A549 (cell line): ENCODE measurements at regions not wholly inside any gene's neighbourhood (a gene's known extent, or its start where the extent isn't known, plus 50 kb on each side); places are given as distances from the start of the nearest gene placed in this dataset.

Experiments
- ATAC-seq, 2 experiments: fragments of 200-7000 bp in 1 of 2; fragments of >200 bp in 1 of 2; cut with Nextera tagmentation in 1 of 2; cut with Tn5 transposase in 1 of 2; 3 replicates each; pipeline versions ENCODE4 v1.8.0 to v1.9.1; 2018 to 2020; ENCODE audit warnings: mild to moderate bottlenecking in 1 of 2, moderate library complexity in 1 of 2
- CTCF ChIA-PET: fragments of 300-600 bp; sonication (Branson Sonifier 250); formaldehyde crosslinking; extraction: SDS; loops from one replicate; lab custom pipeline; 2021; ENCODE audit warnings: antibody characterized with exemption, inconsistent platforms; lab: Yijun Ruan, JAX
- POLR2A ChIA-PET: fragments of 350-600 bp; formaldehyde crosslinking; extraction: SDS; loops from one replicate; lab custom pipeline; 2021; ENCODE audit warnings: antibody characterized with exemption, inconsistent platforms; lab: Yijun Ruan, JAX
- DNase-seq, 2 experiments: peaks; one replicate each; pipeline versions ENCODE4 v3.0.0 to v3.0.0-alpha.2; 2011 to 2016; ENCODE audit warnings: low read depth in 1 of 2, low spot score in 1 of 2
- FAIRE-seq: peaks from 2 replicates; lab custom pipeline; 2011; peaks lifted over from hg19 to GRCh38; lab: Jason Lieb, UNC
- H3K27ac ChIP-seq, 2 experiments: fragments of >200 bp; sonication (Bioruptor Twin); formaldehyde crosslinking; 3 replicates each; pipeline ENCODE4 v1.5.1; 2016 to 2017
- H3K4me1 ChIP-seq: fragments of >200 bp; sonication (Bioruptor Twin); formaldehyde crosslinking; 3 replicates; pipeline ENCODE4 v1.6.1; 2016
- H3K4me2 ChIP-seq: fragments of >200 bp; sonication (Bioruptor Twin); formaldehyde crosslinking; 3 replicates; pipeline ENCODE4 v1.6.1; 2016
- H3K4me3 ChIP-seq: fragments of >200 bp; sonication (Bioruptor Twin); formaldehyde crosslinking; 3 replicates; pipeline ENCODE4 v1.5.1; 2016
- H3K9me3 ChIP-seq: fragments of >200 bp; sonication (Bioruptor Twin); formaldehyde crosslinking; 3 replicates; pipeline ENCODE4 v1.6.1; 2016
- CBX2 ChIP-seq: fragments of 200-600 bp; sonication (generic); IDR thresholded peaks from 2 replicates; pipeline ENCODE4 v1.6.1; 2016; ENCODE audit warnings: low read depth, mild to moderate bottlenecking, borderline replicate concordance
- EP300 ChIP-seq, 2 experiments: fragments of >200 bp; sonication (Bioruptor Twin); formaldehyde crosslinking; IDR thresholded peaks; 2 replicates in 1 of 2; 3 replicates in 1 of 2; pipeline ENCODE4 v1.6.1; 2016 to 2017
- ESRRA ChIP-seq: fragments of 150-350 bp; IDR thresholded peaks from 2 replicates; pipeline ENCODE4 v1.6.1; 2014; ENCODE audit warnings: mild to moderate bottlenecking, low read length, borderline replicate concordance
- FOSB ChIP-seq: fragments of 250-450 bp; sonication (Bioruptor Pico); IDR thresholded peaks from 2 replicates; pipeline ENCODE4 v1.5.0; 2020; ENCODE audit warnings: mild to moderate bottlenecking, moderate library complexity
- FOSL2 ChIP-seq, 2 experiments: fragments of 450-650 bp in 1 of 2; fragments of >200 bp in 1 of 2; sonication (Bioruptor Twin) in 1 of 2; formaldehyde crosslinking; IDR thresholded peaks; 2 replicates each; pipeline versions ENCODE4 v1.5.0 to v1.6.1; 2016 to 2020; ENCODE audit warnings: mild to moderate bottlenecking in 1 of 2, moderate library complexity in 1 of 2
- GATA3 ChIP-seq: IDR thresholded peaks from 2 replicates; pipeline ENCODE4 v1.6.1; 2012; ENCODE audit warnings: borderline replicate concordance
- HEYL ChIP-seq: fragments of 250-450 bp; sonication (Bioruptor Pico); IDR thresholded peaks from 2 replicates; pipeline ENCODE4 v1.8.0; 2021; ENCODE audit warnings: mild to moderate bottlenecking, moderate library complexity
- HOXA7 ChIP-seq: fragments of 250-450 bp; sonication (Bioruptor Pico); IDR thresholded peaks from 2 replicates; pipeline ENCODE4 v1.5.0; 2020; ENCODE audit warnings: mild to moderate bottlenecking, moderate library complexity
- JUN ChIP-seq, 2 experiments: fragments of >200 bp; sonication (Bioruptor Twin); formaldehyde crosslinking; IDR thresholded peaks; 2 replicates in 1 of 2; 3 replicates in 1 of 2; pipeline ENCODE4 v1.6.1; 2016 to 2017
- JUNB ChIP-seq: fragments of >200 bp; sonication (Bioruptor Twin); formaldehyde crosslinking; IDR thresholded peaks from 2 replicates; pipeline ENCODE4 v1.6.1; 2016
- KDM1A ChIP-seq: fragments of 200-600 bp; sonication (generic); IDR thresholded peaks from 2 replicates; pipeline ENCODE4 v1.6.1; 2016; ENCODE audit warnings: low read depth, mild to moderate bottlenecking
- MAFK ChIP-seq: fragments of 450-650 bp; IDR thresholded peaks from 2 replicates; pipeline ENCODE4 v1.6.1; 2014; ENCODE audit not compliant: partially characterized antibody
- MAZ ChIP-seq: fragments of 150-350 bp; IDR thresholded peaks from 2 replicates; pipeline ENCODE4 v1.6.1; 2014; ENCODE audit warnings: antibody characterized with exemption, low read depth, low read length, borderline replicate concordance
- MYC ChIP-seq: IDR thresholded peaks from 2 replicates; pipeline ENCODE4 v1.6.1; 2012; ENCODE audit warnings: mild to moderate bottlenecking, inconsistent platforms, low read length, improper control_type of control experiment, borderline replicate concordance
- NFE2L2 ChIP-seq: fragments of 150-350 bp; conservative IDR thresholded peaks from 2 replicates; pipeline ENCODE4 v1.6.1; 2014; ENCODE audit warnings: low read length
- PHF8 ChIP-seq: fragments of 200-600 bp; sonication (generic); IDR thresholded peaks from 2 replicates; pipeline ENCODE4 v1.6.1; 2016; ENCODE audit warnings: low read depth, mild to moderate bottlenecking, antibody characterized with exemption, moderate library complexity, borderline replicate concordance
- RFX5 ChIP-seq: fragments of 450-650 bp; IDR thresholded peaks from 2 replicates; pipeline ENCODE4 v1.7.1; 2014; ENCODE audit warnings: antibody characterized with exemption, mild to moderate bottlenecking, moderate library complexity
- RNF2 ChIP-seq: fragments of 200-600 bp; sonication (generic); IDR thresholded peaks from 2 replicates; pipeline ENCODE4 v1.6.1; 2016; ENCODE audit warnings: low read depth, mild to moderate bottlenecking, antibody characterized with exemption, moderate library complexity, borderline replicate concordance
- SREBF2 ChIP-seq: fragments of 450-650 bp; IDR thresholded peaks from 2 replicates; pipeline ENCODE4 v1.6.1; 2014; ENCODE audit warnings: mild to moderate bottlenecking, moderate library complexity
- TFCP2L1 ChIP-seq: fragments of 250-450 bp; sonication (Bioruptor Pico); IDR thresholded peaks from 2 replicates; pipeline ENCODE4 v1.5.0; 2021; ENCODE audit warnings: mild to moderate bottlenecking
- ZNF302 ChIP-seq: fragments of 250-450 bp; sonication (Bioruptor Pico); IDR thresholded peaks from 2 replicates; pipeline ENCODE4 v1.9.0; 2021; ENCODE audit warnings: inconsistent platforms, mild to moderate bottlenecking, moderate library complexity
- ZSCAN20 ChIP-seq: fragments of 250-450 bp; sonication (Bioruptor Pico); IDR thresholded peaks from 2 replicates; pipeline ENCODE4 v1.8.0; 2022; ENCODE audit warnings: mild to moderate bottlenecking, moderate library complexity
- WGBS: methylation state at CpG from one replicate; pipeline ENCODE4 v1.1.6; 2017; ENCODE audit errors: missing lambda C conversion rate; 5-methylcytosine and 5-hydroxymethylcytosine counted together
- TF ChIP-seq, protein P1 (sequence below): fragments of 250-450 bp; sonication (Bioruptor Pico); IDR thresholded peaks from 2 replicates; pipeline ENCODE4 v1.5.0; 2021; ENCODE audit warnings: mild to moderate bottlenecking, moderate library complexity, borderline replicate concordance
- TF ChIP-seq, protein P2 (sequence below): fragments of 450-650 bp; IDR thresholded peaks from 2 replicates; pipeline ENCODE4 v1.6.1; 2014; ENCODE audit warnings: antibody characterized with exemption
- TF ChIP-seq, protein P3 (sequence below): IDR thresholded peaks from 2 replicates; pipeline ENCODE4 v1.6.1; 2012
- TF ChIP-seq, protein P4 (sequence below): fragments of >200 bp; sonication (Bioruptor Twin); formaldehyde crosslinking; IDR thresholded peaks from 3 replicates; pipeline ENCODE4 v1.5.1; 2016
- TF ChIP-seq, protein P5 (sequence below): fragments of >200 bp; sonication (Bioruptor Twin); formaldehyde crosslinking; IDR thresholded peaks from 3 replicates; pipeline ENCODE4 v1.6.1; 2016

DNA sequence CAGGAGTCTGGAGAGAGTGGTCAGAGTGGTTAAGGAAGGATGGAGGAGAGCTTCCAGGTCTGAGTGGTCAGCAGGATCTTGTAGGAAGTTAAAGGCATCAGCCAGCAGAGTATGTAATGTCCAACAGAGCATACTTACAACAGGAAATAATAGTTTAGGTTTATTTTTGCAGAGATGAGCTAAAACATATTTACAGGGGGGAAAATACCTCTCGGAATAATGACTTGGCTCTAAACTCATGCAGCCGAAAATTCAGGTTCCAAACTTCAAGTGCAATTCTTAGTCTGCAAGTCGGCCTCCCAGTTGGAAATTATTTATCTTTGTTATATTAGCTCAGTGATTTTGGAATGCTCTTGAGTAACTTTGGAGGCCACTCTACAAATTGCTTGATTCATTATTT is 385.0 kb upstream of the C2CD4B start:
- peak; percentile 32 for FAIRE-seq
- ChIA-PET POLR2A (no interaction called here), CTCF (interaction anchor here (0.7 to 2.5 kb wide), 20 partner anchors 8 to 205 kb away, joined by 3 to 14 read pairs (median 3); no protein-coding TSS in a partner anchor)
- Histone ChIP-seq H3K27ac (no peak overlapping the region), H3K4me1 (peaks cover 12% of the 10 kb centered on the region; the same call in 1 of the 3 replicates), H3K4me2 (no peak overlapping the region)
- TF ChIP-seq ZSCAN20 (no peak), PHF8 (no peak), GATA3 (no peak), FOSL2 (IDR thresholded peaks at IDR 0.05) (no peak), FOSL2 (CRISPR knock-in tag; IDR thresholded peaks at IDR 0.05) (no peak), NFE2L2 (no peak), CBX2 (no peak), FOSB (CRISPR knock-in tag) (no peak), HEYL (CRISPR knock-in tag) (no peak)
- TF ChIP-seq, protein P1, sequence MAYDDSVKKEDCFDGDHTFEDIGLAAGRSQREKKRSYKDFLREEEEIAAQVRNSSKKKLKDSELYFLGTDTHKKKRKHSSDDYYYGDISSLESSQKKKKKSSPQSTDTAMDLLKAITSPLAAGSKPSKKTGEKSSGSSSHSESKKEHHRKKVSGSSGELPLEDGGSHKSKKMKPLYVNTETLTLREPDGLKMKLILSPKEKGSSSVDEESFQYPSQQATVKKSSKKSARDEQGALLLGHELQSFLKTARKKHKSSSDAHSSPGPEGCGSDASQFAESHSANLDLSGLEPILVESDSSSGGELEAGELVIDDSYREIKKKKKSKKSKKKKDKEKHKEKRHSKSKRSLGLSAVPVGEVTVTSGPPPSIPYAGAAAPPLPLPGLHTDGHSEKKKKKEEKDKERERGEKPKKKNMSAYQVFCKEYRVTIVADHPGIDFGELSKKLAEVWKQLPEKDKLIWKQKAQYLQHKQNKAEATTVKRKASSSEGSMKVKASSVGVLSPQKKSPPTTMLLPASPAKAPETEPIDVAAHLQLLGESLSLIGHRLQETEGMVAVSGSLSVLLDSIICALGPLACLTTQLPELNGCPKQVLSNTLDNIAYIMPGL: no peak
- TF ChIP-seq, protein P2, sequence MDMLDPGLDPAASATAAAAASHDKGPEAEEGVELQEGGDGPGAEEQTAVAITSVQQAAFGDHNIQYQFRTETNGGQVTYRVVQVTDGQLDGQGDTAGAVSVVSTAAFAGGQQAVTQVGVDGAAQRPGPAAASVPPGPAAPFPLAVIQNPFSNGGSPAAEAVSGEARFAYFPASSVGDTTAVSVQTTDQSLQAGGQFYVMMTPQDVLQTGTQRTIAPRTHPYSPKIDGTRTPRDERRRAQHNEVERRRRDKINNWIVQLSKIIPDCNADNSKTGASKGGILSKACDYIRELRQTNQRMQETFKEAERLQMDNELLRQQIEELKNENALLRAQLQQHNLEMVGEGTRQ: no peak
- TF ChIP-seq, all 56 proteins: peak for 0
- ATAC-seq: no peak
- H3K9me3 ChIP-seq: no peaks in the 10 kb centered on the region
- WGBS: 71% methylated on average over 3 of the region's 3 CpGs
- H3K4me3 ChIP-seq: no peak overlapping the region
- no peak for DNase-seq

DNA sequence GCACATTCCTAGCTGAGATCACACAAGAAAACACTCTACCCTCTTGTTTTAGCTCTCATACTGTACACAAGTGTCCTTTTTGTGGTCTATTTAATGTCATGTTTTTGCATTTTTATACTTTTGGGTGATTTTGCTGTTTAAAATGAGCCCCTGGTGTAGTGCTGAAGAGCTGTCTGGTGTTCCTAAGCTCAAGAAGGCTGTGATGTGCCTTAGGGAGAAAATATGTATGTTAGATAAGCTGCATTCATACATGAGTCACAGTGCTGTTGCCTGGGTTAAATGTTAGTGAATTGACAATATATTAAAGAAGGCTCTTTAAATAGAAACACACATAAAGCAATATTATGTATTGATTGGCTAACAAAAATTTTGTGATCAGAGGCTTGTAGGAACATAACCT is 387.4 kb upstream of the C2CD4B start:
- CTCF ChIA-PET: no interaction called here
- no peak overlapping the region for H3K4me3 ChIP-seq

DNA sequence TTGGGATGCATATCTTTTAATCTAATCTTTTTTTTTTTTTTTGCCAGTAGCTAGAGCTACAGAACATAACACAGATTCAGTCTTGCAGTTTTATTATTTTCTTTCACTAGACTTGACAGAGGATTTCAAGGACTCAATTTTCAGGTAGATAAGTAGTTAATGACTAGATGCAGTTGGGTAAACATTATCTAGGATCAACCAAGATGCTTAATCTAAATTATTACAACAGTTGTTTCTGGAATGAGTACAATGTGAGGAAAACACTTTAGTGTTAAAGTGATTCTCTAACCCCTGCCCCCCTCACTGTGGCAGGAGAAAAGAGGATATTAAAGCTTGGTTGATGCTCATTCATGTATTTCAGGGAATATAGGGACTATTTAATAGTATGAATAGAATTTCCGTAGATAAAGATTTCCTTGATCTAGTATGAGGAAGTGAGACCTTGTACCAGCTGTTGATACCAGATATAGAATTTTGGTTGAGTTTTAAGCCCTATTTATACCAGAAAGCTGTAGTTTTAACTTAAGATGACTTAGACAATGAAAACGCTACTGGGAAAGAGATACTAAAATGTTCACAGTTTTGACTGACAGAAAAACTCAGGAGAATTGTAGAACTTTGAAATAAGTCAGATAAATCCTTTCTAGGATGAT is 389.0 kb upstream of the C2CD4B start:
- H3K4me1 ChIP-seq: peaks cover 15% of the 10 kb centered on the region; the same call in 1 of the 3 replicates
- 89% methylated on average over 2 of the region's 2 CpGs for whole genome bisulfite sequencing
- H3K4me3 ChIP-seq: no peak overlapping the region
- ChIA-PET POLR2A (no interaction called here), CTCF (interaction anchor here (0.8 to 1.6 kb wide), 2 partner anchors 11 to 15 kb away, joined by 3 read pairs; no protein-coding TSS in a partner anchor)
- no peak overlapping the region for H3K27ac ChIP-seq
- no peaks in the 10 kb centered on the region for H3K9me3 ChIP-seq
- ATAC-seq (no peak), DNase-seq (no peak), FAIRE-seq (peak; percentile 18)
- H3K4me2 ChIP-seq: no peak overlapping the region
- TF ChIP-seq SREBF2: no peak
- TF ChIP-seq, protein P3, sequence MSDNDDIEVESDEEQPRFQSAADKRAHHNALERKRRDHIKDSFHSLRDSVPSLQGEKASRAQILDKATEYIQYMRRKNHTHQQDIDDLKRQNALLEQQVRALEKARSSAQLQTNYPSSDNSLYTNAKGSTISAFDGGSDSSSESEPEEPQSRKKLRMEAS: no peak
- TF ChIP-seq, protein P1: no peak
- no peak for TF ChIP-seq EP300 (IDR thresholded peaks at IDR 0.05)
- TF ChIP-seq, protein P4, sequence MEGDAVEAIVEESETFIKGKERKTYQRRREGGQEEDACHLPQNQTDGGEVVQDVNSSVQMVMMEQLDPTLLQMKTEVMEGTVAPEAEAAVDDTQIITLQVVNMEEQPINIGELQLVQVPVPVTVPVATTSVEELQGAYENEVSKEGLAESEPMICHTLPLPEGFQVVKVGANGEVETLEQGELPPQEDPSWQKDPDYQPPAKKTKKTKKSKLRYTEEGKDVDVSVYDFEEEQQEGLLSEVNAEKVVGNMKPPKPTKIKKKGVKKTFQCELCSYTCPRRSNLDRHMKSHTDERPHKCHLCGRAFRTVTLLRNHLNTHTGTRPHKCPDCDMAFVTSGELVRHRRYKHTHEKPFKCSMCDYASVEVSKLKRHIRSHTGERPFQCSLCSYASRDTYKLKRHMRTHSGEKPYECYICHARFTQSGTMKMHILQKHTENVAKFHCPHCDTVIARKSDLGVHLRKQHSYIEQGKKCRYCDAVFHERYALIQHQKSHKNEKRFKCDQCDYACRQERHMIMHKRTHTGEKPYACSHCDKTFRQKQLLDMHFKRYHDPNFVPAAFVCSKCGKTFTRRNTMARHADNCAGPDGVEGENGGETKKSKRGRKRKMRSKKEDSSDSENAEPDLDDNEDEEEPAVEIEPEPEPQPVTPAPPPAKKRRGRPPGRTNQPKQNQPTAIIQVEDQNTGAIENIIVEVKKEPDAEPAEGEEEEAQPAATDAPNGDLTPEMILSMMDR: no peak
- no peak for TF ChIP-seq JUN (IDR thresholded peaks at IDR 0.05)
- no peak for TF ChIP-seq ESRRA
- no peak for TF ChIP-seq RFX5
- TF ChIP-seq, protein P5, sequence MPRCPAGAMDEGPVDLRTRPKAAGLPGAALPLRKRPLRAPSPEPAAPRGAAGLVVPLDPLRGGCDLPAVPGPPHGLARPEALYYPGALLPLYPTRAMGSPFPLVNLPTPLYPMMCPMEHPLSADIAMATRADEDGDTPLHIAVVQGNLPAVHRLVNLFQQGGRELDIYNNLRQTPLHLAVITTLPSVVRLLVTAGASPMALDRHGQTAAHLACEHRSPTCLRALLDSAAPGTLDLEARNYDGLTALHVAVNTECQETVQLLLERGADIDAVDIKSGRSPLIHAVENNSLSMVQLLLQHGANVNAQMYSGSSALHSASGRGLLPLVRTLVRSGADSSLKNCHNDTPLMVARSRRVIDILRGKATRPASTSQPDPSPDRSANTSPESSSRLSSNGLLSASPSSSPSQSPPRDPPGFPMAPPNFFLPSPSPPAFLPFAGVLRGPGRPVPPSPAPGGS: no peak

More for the DNA sequence above, 387.4 kb upstream of the C2CD4B start:
- Histone ChIP-seq H3K9me3 (no peaks in the 10 kb centered on the region), H3K4me1 (peaks cover 15% of the 10 kb centered on the region; the same call in 1 of the 3 replicates), H3K27ac (no peak overlapping the region), H3K4me2 (no peak overlapping the region)
- DNase-seq: no peak
- ATAC-seq: no peak
- FAIRE-seq: no peak
- TF ChIP-seq FOSB (CRISPR knock-in tag): no peak
- no peak for TF ChIP-seq RNF2
- TF ChIP-seq HOXA7 (CRISPR knock-in tag): no peak
- TF ChIP-seq, protein P1: no peak
- TF ChIP-seq EP300 (IDR thresholded peaks at IDR 0.05): no peak
- no peak for TF ChIP-seq MAFK
- no peak for TF ChIP-seq ZNF302
- TF ChIP-seq RFX5: no peak
- no peak for TF ChIP-seq JUNB
- no peak for TF ChIP-seq KDM1A
- no peak for TF ChIP-seq MAZ
- no peak for TF ChIP-seq GATA3
- no peak for TF ChIP-seq MYC
- TF ChIP-seq TFCP2L1 (CRISPR knock-in tag): no peak
- POLR2A ChIA-PET: no interaction called here
